Osteoblast (primary cell): ENCODE measurements at regions not wholly inside any gene's neighbourhood (a gene's known extent, or its start where the extent isn't known, plus 50 kb on each side); places are given as distances from the start of the nearest gene placed in this dataset.

Source experiments
- DNase-seq: peaks from one replicate; pipeline ENCODE4 v3.0.0; 2011; ENCODE audit warnings: low spot score, mixed read lengths; ENCODE audit not compliant: insufficient read length; ENCODE audit errors: missing footprints
- H2AFZ ChIP-seq: 2 replicates; pipeline ENCODE4 v1.6.0; 2011; ENCODE audit warnings: mild to moderate bottlenecking, low read length
- H3K27ac ChIP-seq: 2 replicates; pipeline ENCODE4 v1.5.1; 2011; ENCODE audit warnings: mild to moderate bottlenecking, low read depth, low read length, moderate library complexity
- H3K27me3 ChIP-seq: 2 replicates; pipeline ENCODE4 v1.6.0; 2012; ENCODE audit warnings: mild to moderate bottlenecking, control low read depth, inconsistent platforms, low read length, moderate library complexity; ENCODE audit not compliant: insufficient read depth
- H3K36me3 ChIP-seq: 2 replicates; pipeline ENCODE4 v1.5.1; 2011; ENCODE audit warnings: mild to moderate bottlenecking, low read length, control low read depth, moderate library complexity; ENCODE audit not compliant: insufficient read depth
- H3K4me1 ChIP-seq: 2 replicates; pipeline ENCODE4 v1.5.1; 2011; ENCODE audit warnings: mild to moderate bottlenecking, low read length, control low read depth, moderate library complexity; ENCODE audit not compliant: insufficient read depth
- H3K4me2 ChIP-seq: 2 replicates; pipeline ENCODE4 v1.6.0; 2011; ENCODE audit warnings: mild to moderate bottlenecking, low read length; ENCODE audit not compliant: insufficient read depth
- H3K4me3 ChIP-seq: fragments of 200-600 bp; sonication (generic); 3 replicates; pipeline ENCODE4 v1.5.1; 2012; ENCODE audit warnings: mild to moderate bottlenecking, low read length, inconsistent platforms; ENCODE audit not compliant: insufficient read depth
- H3K79me2 ChIP-seq: 2 replicates; pipeline ENCODE4 v1.6.0; 2012; ENCODE audit warnings: mild to moderate bottlenecking, low read length, control low read depth, inconsistent platforms; ENCODE audit not compliant: insufficient read depth
- H3K9me3 ChIP-seq: 2 replicates; pipeline ENCODE4 v1.5.1; 2011; ENCODE audit warnings: low read depth, low read length, control low read depth
- H4K20me1 ChIP-seq: 2 replicates; pipeline ENCODE4 v1.6.0; 2012; ENCODE audit warnings: mild to moderate bottlenecking, low read length, control low read depth; ENCODE audit not compliant: insufficient read depth
- CTCF ChIP-seq: IDR thresholded peaks from 2 replicates; pipeline ENCODE4 v1.5.1; 2011; ENCODE audit warnings: mild to moderate bottlenecking, low read depth, low read length, moderate library complexity; ENCODE audit errors: extremely low read depth

DNA sequence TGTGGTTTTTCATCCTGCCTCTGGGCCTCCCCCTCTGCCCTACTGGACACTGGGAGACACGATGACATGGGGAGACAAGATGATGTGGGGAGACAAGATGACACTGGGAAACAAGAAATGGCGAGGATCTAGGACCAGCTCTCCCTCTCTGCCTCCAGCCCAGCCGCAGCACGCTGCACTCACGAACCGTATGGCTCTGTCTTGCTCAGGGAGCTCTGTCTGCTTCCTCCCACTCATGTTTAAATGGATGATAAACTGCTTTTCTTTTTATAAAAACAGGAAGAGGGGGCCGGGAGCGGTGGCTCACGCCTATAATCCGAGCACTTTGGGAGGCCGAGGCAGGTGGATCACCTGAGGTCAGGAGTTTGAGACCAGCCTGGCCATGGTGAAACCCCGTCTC lies 73.7 kb downstream of the SPATA31D1 start:
- Histone ChIP-seq H3K36me3 (no peaks in the 10 kb centered on the region), H3K4me1 (no peaks in the 10 kb centered on the region), H3K4me2 (no peak overlapping the region), H3K79me2 (no peaks in the 10 kb centered on the region), H2AFZ (no peak overlapping the region), H3K4me3 (no peak overlapping the region), H3K9me3 (no peaks in the 10 kb centered on the region), H3K27me3 (no peaks in the 10 kb centered on the region), H4K20me1 (no peaks in the 10 kb centered on the region), H3K27ac (no peak overlapping the region)
- no peak for DNase-seq
- no peak for TF ChIP-seq CTCF

DNA sequence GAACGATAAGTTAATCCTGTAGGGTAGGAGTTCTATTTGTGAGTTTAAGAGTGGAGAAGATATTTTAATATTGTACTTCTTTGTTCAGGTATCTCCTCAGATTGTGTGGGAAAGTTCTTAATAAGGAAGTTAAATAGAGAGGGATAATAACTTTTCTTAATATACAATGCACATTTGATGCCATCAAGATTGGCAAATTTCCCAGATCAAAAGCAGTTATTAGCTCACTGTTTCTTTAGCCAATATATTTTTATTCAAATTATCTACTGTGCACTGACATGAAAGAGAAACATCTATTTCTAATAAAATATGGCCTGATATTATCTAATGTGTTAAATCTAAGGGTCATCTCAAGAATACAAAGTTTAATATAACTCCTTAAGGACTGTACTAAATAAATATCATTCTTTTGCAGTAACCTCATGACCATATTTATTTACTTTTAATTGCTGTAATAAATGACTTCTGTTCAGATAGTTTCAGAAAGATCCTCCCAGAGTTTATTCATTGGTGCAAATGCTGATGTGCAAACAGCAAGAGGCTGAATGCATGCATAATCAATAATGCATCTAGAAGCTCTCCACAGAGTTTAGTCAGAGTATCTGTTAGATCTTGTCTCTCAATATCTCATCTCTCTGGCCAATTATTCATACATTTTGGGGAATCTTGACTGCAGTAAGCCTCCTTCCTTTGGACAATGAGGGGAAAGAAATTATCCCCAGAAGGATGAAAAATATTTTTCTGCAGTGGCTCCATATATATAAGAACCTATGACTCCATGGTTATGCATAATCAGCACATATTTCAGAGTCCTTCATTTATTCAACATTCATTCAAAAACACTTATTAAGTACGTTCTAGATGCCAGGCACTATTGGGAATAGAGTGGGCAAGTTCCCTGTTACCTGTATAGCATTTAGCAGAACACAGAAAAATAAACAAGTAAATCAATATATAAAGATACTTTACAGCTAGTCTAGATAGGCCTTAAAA lies 85.3 kb downstream of the SPATA31D1 start:
- Histone ChIP-seq H3K27ac (no peak overlapping the region), H3K4me3 (no peak overlapping the region), H3K4me1 (no peaks in the 10 kb centered on the region), H3K9me3 (no peaks in the 10 kb centered on the region), H3K79me2 (no peaks in the 10 kb centered on the region), H3K27me3 (no peaks in the 10 kb centered on the region), H4K20me1 (no peaks in the 10 kb centered on the region), H3K36me3 (no peaks in the 10 kb centered on the region), H2AFZ (no peak overlapping the region), H3K4me2 (no peak overlapping the region)
- DNase-seq = no peak
- TF ChIP-seq CTCF = no peak

DNA sequence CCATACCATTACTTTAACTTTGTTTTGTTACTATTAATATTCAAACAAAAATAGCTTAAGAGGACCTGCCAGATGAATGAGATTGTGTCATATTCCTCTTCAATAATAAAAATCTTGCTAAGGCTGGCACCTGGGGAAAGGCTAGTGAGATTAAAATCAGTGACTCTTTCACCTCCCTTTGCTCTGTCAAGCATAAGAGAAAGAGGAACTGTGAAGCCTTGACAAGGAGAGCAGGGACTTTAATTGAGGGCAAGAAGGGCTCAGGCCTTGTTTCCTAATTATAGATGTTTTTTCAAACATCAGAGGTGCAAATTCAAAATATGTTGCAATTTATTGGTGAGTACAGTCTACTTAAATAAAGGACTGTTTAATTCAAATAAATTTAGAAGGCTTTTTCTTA lies 91.7 kb downstream of the SPATA31D1 start:
- Histone ChIP-seq H3K27ac (no peak overlapping the region), H2AFZ (no peak overlapping the region), H3K36me3 (no peaks in the 10 kb centered on the region), H3K79me2 (no peaks in the 10 kb centered on the region), H3K4me2 (no peak overlapping the region), H4K20me1 (no peaks in the 10 kb centered on the region), H3K4me1 (no peaks in the 10 kb centered on the region), H3K27me3 (no peaks in the 10 kb centered on the region), H3K4me3 (no peak overlapping the region), H3K9me3 (no peaks in the 10 kb centered on the region)
- DNase-seq = no peak
- TF ChIP-seq CTCF = no peak

GRCh38 chr9:82081496-82081895 lies 92.9 kb downstream of the SPATA31D1 start:
- Histone ChIP-seq H3K36me3 (no peaks in the 10 kb centered on the region), H3K27ac (no peak overlapping the region), H3K4me3 (no peak overlapping the region), H2AFZ (no peak overlapping the region), H3K4me1 (no peaks in the 10 kb centered on the region), H3K79me2 (no peaks in the 10 kb centered on the region), H3K4me2 (no peak overlapping the region), H3K27me3 (peaks cover under 1% of the 10 kb centered on the region), H4K20me1 (no peaks in the 10 kb centered on the region), H3K9me3 (no peaks in the 10 kb centered on the region)
- DNase-seq = no peak
- no peak for TF ChIP-seq CTCF
